ENCODE measurements at regions not wholly inside any gene's neighbourhood (a gene's known extent, or its start where the extent isn't known, plus 50 kb on each side); places are given as distances from the start of the nearest gene placed in this dataset.

DNA sequence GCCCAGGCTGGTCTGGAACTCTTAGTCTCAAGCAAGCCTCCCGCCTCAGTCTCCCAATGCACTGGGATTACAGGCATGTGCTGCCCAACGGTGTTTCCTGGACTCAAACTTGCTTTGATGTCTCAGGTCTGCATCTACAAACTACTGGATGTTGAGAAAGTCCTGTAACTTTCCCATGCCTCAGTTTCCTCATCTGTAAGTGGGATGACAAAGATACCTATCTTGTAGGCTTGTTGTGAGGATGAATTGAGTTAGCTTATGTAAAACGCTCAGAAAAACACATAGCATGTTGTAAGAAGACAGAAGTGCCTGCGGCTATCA, 63.6 kb upstream of the NUDT4 start:
- Histone ChIP-seq H4K12ac (ENCODE audit: low read depth, low read length) (no peak overlapping the region), H4K8ac (ENCODE audit: low read depth, low read length) (no peak overlapping the region), H3K4me3 (ENCODE audit: low read depth, low read length) (no peak overlapping the region), H2BK12ac (ENCODE audit: low read length) (no peak overlapping the region), H3K9ac (ENCODE audit: low read length) (no peak overlapping the region), H3K23ac (ENCODE audit: low read length) (no peak overlapping the region), H3K4ac (ENCODE audit: low read depth, low read length) (no peak overlapping the region), H2BK120ac (ENCODE audit: insufficient read depth, low read length, poor library complexity) (no peak overlapping the region), H3K9me3 (ENCODE audit: insufficient read depth, low read depth, low read length) (no peaks in the 10 kb centered on the region), H2AK5ac (ENCODE audit: low read length) (no peak overlapping the region), H3K79me1 (ENCODE audit: low read length) (no peaks in the 10 kb centered on the region), H2AFZ (ENCODE audit: insufficient read depth, low read length, poor library complexity) (no peak overlapping the region), H3K4me2 (ENCODE audit: low read length) (no peak overlapping the region), H3K27me3 (ENCODE audit: insufficient read depth, low read length) (no peaks in the 10 kb centered on the region), H3K79me2 (ENCODE audit: control insufficient read depth, insufficient read depth, low read length, poor library complexity) (no peaks in the 10 kb centered on the region), H3K14ac (ENCODE audit: low read length) (no peak overlapping the region), H3K27ac (ENCODE audit: low read depth, low read length) (no peak overlapping the region), H3K36me3 (ENCODE audit: control insufficient read depth in 1 of 2, insufficient read depth in 2 of 2, low read length in 2 of 2) (no peaks in the 10 kb centered on the region), H2BK5ac (ENCODE audit: low read depth, low read length, poor library complexity) (no peak overlapping the region), H3K18ac (ENCODE audit: low read length) (no peak overlapping the region), H4K91ac (ENCODE audit: low read depth, low read length) (no peak overlapping the region), H3K4me1 (ENCODE audit: control insufficient read depth in 1 of 2, insufficient read depth in 2 of 2, low read length in 2 of 2) (peaks cover 4 to 13% of the 10 kb centered on the region in 2 experiments)
- DNase-seq: no peak
- no CpG with 5 or more reads among the region's 4 CpGs for WGBS (ENCODE audit: extremely low coverage, insufficient coverage, insufficient read length)

DNA sequence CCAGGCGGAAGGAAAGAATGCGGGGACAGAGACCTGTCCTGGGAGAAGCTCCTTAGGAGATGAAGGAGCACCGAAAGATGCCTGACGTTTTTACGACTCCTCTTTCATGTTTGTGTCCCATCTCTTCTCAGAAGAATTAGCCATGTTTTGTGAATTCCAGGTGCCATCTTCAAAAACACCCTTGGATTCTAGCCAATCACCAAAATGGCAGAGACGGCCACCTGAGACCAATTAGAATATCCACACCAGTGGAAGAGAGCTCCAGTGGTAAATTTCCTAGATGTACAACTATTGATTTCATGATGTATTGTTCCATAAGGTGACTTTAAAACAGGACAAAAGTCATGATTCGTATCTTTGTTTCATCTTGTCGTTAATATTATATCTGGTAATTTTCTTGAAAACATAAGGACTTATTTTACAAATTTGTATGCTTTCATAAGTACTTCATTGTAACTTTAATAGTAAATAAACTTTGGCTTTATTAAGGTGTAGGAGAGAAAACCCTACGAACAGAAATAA, 62.3 kb upstream of the NUDT4 start:
- Histone ChIP-seq H3K27me3 (ENCODE audit: insufficient read depth, low read length) (no peaks in the 10 kb centered on the region), H2AFZ (ENCODE audit: insufficient read depth, low read length, poor library complexity) (no peak overlapping the region), H3K18ac (ENCODE audit: low read length) (no peak overlapping the region), H3K4me3 (ENCODE audit: low read depth, low read length) (no peak overlapping the region), H3K79me1 (ENCODE audit: low read length) (no peaks in the 10 kb centered on the region), H4K12ac (ENCODE audit: low read depth, low read length) (no peak overlapping the region), H3K9me3 (ENCODE audit: insufficient read depth, low read depth, low read length) (no peaks in the 10 kb centered on the region), H3K27ac (ENCODE audit: low read depth, low read length) (peak overlapping the region; percentile 50), H3K23ac (ENCODE audit: low read length) (no peak overlapping the region), H3K4ac (ENCODE audit: low read depth, low read length) (no peak overlapping the region), H2BK12ac (ENCODE audit: low read length) (no peak overlapping the region), H3K79me2 (ENCODE audit: control insufficient read depth, insufficient read depth, low read length, poor library complexity) (no peaks in the 10 kb centered on the region), H3K4me2 (ENCODE audit: low read length) (no peak overlapping the region), H3K4me1 (ENCODE audit: control insufficient read depth in 1 of 2, insufficient read depth in 2 of 2, low read length in 2 of 2) (peaks cover 4 to 13% of the 10 kb centered on the region in 2 experiments), H3K14ac (ENCODE audit: low read length) (no peak overlapping the region), H4K91ac (ENCODE audit: low read depth, low read length) (no peak overlapping the region), H2AK5ac (ENCODE audit: low read length) (no peak overlapping the region), H2BK5ac (ENCODE audit: low read depth, low read length, poor library complexity) (no peak overlapping the region), H2BK120ac (ENCODE audit: insufficient read depth, low read length, poor library complexity) (no peak overlapping the region), H3K9ac (ENCODE audit: low read length) (no peak overlapping the region), H3K36me3 (ENCODE audit: control insufficient read depth in 1 of 2, insufficient read depth in 2 of 2, low read length in 2 of 2) (no peaks in the 10 kb centered on the region), H4K8ac (ENCODE audit: low read depth, low read length) (no peak overlapping the region)
- no peak for DNase-seq
- WGBS (ENCODE audit: extremely low coverage, insufficient coverage, insufficient read length): no CpG with 5 or more reads among the region's 9 CpGs

DNA sequence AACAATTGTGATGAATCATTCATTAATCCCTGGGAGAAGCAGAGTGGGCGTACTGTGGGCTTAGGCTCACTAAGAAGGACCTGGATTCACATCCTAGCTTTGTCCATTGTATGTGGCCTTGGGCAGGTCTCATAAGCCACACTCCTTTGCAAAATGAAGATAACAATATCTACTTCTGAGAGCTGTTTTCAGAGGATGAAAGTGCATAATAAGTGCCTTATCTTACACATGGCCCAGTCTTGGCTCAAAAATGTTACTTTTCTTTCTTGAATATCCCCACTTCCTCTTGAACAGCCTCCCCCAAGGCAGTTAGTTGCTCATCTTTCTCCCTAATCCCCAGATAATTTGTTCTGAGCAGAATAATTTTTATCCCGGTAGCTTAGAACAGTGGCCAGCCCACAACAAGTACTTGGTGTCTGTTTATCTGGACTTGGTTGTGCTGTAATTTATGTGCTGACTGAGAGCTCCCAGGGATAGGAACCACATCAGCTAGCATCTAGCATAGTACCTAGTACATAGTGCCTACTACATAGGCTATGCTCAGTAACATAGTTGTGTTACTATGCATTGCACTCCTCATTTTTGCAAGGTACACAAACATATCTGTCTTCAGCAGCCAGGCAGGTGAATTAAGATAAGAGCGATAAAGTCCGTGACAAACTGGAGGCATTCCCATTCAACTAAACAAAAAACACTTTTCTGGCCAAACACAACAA, 61.7 kb upstream of the NUDT4 start:
- Histone ChIP-seq H3K4ac (ENCODE audit: low read depth, low read length) (no peak overlapping the region), H3K14ac (ENCODE audit: low read length) (no peak overlapping the region), H3K9ac (ENCODE audit: low read length) (no peak overlapping the region), H2BK120ac (ENCODE audit: insufficient read depth, low read length, poor library complexity) (no peak overlapping the region), H4K12ac (ENCODE audit: low read depth, low read length) (no peak overlapping the region), H3K27ac (ENCODE audit: low read depth, low read length) (peak overlapping the region; percentile 34), H3K79me2 (ENCODE audit: control insufficient read depth, insufficient read depth, low read length, poor library complexity) (no peaks in the 10 kb centered on the region), H3K4me1 (ENCODE audit: control insufficient read depth in 1 of 2, insufficient read depth in 2 of 2, low read length in 2 of 2) (peaks cover 4 to 13% of the 10 kb centered on the region in 2 experiments), H2BK12ac (ENCODE audit: low read length) (no peak overlapping the region), H2AK5ac (ENCODE audit: low read length) (no peak overlapping the region), H3K18ac (ENCODE audit: low read length) (no peak overlapping the region), H3K23ac (ENCODE audit: low read length) (no peak overlapping the region), H3K4me3 (ENCODE audit: low read depth, low read length) (no peak overlapping the region), H2BK5ac (ENCODE audit: low read depth, low read length, poor library complexity) (no peak overlapping the region), H3K4me2 (ENCODE audit: low read length) (no peak overlapping the region), H3K79me1 (ENCODE audit: low read length) (no peaks in the 10 kb centered on the region), H2AFZ (ENCODE audit: insufficient read depth, low read length, poor library complexity) (no peak overlapping the region), H3K9me3 (ENCODE audit: insufficient read depth, low read depth, low read length) (no peaks in the 10 kb centered on the region), H3K36me3 (ENCODE audit: control insufficient read depth in 1 of 2, insufficient read depth in 2 of 2, low read length in 2 of 2) (no peaks in the 10 kb centered on the region), H4K91ac (ENCODE audit: low read depth, low read length) (no peak overlapping the region), H3K27me3 (ENCODE audit: insufficient read depth, low read length) (no peaks in the 10 kb centered on the region), H4K8ac (ENCODE audit: low read depth, low read length) (no peak overlapping the region)
- no peak for DNase-seq
- no CpG with 5 or more reads among the region's 4 CpGs for WGBS (ENCODE audit: extremely low coverage, insufficient coverage, insufficient read length)

DNA sequence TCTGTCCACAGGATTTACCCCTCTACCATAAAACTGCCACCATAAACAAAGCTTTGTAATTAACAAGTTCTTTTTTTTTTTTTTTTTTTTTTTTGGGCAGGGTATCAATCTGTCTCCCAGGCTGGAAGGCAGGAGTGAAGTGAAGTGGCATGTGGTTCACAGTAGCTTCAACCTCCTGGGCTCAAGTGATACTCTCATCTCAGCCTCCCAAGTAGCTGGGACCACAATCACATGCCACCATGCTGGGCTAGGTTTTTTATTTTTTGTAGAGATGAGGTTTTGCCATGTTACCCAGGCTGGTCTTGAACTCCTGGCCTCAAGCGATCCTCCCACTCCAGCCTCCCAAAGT, 61.1 kb upstream of the NUDT4 start:
- H3K9me3 ChIP-seq (ENCODE audit: insufficient read depth, low read depth, low read length): no peaks in the 10 kb centered on the region
- DNase-seq: no peak
- no peak overlapping the region for H3K9ac ChIP-seq (ENCODE audit: low read length)
- H3K79me1 ChIP-seq (ENCODE audit: low read length): no peaks in the 10 kb centered on the region
- no peak overlapping the region for H3K4me2 ChIP-seq (ENCODE audit: low read length)
- no peak overlapping the region for H3K4me3 ChIP-seq (ENCODE audit: low read depth, low read length)
- no peaks in the 10 kb centered on the region for H3K27me3 ChIP-seq (ENCODE audit: insufficient read depth, low read length)
- H3K36me3 ChIP-seq (ENCODE audit: control insufficient read depth in 1 of 2, insufficient read depth in 2 of 2, low read length in 2 of 2): no peaks in the 10 kb centered on the region
- no peak overlapping the region for H2AFZ ChIP-seq (ENCODE audit: insufficient read depth, low read length, poor library complexity)
- H2BK12ac ChIP-seq (ENCODE audit: low read length): no peak overlapping the region
- no peak overlapping the region for H4K12ac ChIP-seq (ENCODE audit: low read depth, low read length)
- H3K4ac ChIP-seq (ENCODE audit: low read depth, low read length): no peak overlapping the region
- no peak overlapping the region for H3K14ac ChIP-seq (ENCODE audit: low read length)
- no peaks in the 10 kb centered on the region for H3K79me2 ChIP-seq (ENCODE audit: control insufficient read depth, insufficient read depth, low read length, poor library complexity)
- H4K91ac ChIP-seq (ENCODE audit: low read depth, low read length): no peak overlapping the region
- WGBS (ENCODE audit: extremely low coverage, insufficient coverage, insufficient read length): no CpG with 5 or more reads among the region's 1 CpG
- no peak overlapping the region for H2AK5ac ChIP-seq (ENCODE audit: low read length)
- H4K8ac ChIP-seq (ENCODE audit: low read depth, low read length): no peak overlapping the region
- H3K4me1 ChIP-seq (ENCODE audit: control insufficient read depth in 1 of 2, insufficient read depth in 2 of 2, low read length in 2 of 2): peaks cover 4 to 13% of the 10 kb centered on the region in 2 experiments
- H3K27ac ChIP-seq (ENCODE audit: low read depth, low read length): no peak overlapping the region
- H2BK5ac ChIP-seq (ENCODE audit: low read depth, low read length, poor library complexity): no peak overlapping the region
- H2BK120ac ChIP-seq (ENCODE audit: insufficient read depth, low read length, poor library complexity): no peak overlapping the region
- no peak overlapping the region for H3K23ac ChIP-seq (ENCODE audit: low read length)
- no peak overlapping the region for H3K18ac ChIP-seq (ENCODE audit: low read length)
